Activated naive CD4-positive, alpha-beta T cell treated with anti-CD3 and anti-CD28 coated beads, Interleukin-2, amount 10 ng/mL, durations not matched to agents 7 days and 5 days (primary cell): ENCODE measurements at regions not wholly inside any gene's neighbourhood (a gene's known extent, or its start where the extent isn't known, plus 50 kb on each side); places are given as distances from the start of the nearest gene placed in this dataset.
"Not testable (repeated sequence)": the region's sequence is repeated elsewhere in the genome, so short reads cannot be mapped to it uniquely, and the experiment has no call there.

Experiments used
- CTCF ChIA-PET: fragments of 350-600 bp; sonication (Branson Sonifier 250); formaldehyde crosslinking; loops from one replicate; lab custom pipeline; 2021; ENCODE audit warnings: antibody characterized with exemption; lab: Charles Lee
- DNase-seq: peaks from one replicate; pipeline ENCODE4 v3.0.0-alpha.2; 2020
- H3K27ac Mint-ChIP-seq: one replicate; pipeline ENCODE4 v1.8.0; 2021; ENCODE audit warnings: mild to moderate bottlenecking, moderate library complexity, mixed read lengths
- H3K27me3 Mint-ChIP-seq: one replicate; pipeline ENCODE4 v1.8.0; 2021; ENCODE audit warnings: mild to moderate bottlenecking, mixed read lengths
- H3K36me3 Mint-ChIP-seq: one replicate; pipeline ENCODE4 v1.8.0; 2021; ENCODE audit warnings: mixed read lengths
- H3K4me1 Mint-ChIP-seq: one replicate; pipeline ENCODE4 v1.8.0; 2021; ENCODE audit warnings: mixed read lengths
- H3K4me3 Mint-ChIP-seq: one replicate; pipeline ENCODE4 v1.8.0; 2021; ENCODE audit warnings: mild to moderate bottlenecking, moderate library complexity, mixed read lengths
- H3K9me3 Mint-ChIP-seq: one replicate; pipeline ENCODE4 v1.8.0; 2021; ENCODE audit warnings: mixed read lengths

DNA sequence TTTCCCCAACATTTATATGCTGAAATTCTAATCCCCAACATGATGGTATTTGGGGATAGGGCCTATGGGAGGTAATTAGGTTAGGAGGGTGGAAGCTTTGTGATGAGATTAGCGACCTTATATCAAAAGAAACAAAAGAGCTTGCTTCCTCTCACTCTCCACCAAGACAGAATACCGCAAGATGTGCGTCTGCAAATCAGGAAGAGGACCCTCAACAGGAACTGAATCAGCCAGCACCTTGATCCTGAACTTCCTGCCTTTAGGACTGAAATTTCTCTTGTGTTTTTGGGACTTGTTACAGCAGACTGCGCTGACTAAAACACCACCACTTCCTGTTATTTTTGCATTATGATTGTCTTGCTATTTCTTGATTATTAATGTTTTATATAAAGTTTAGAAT is 1889.4 kb downstream of the C4orf33 start:
- H3K27ac Mint-ChIP-seq, result no peak overlapping the region
- H3K4me1 Mint-ChIP-seq, result no peaks in the 10 kb centered on the region
- CTCF ChIA-PET, result no interaction called here
- DNase-seq, result no peak
- peaks cover 4% of the 10 kb centered on the region for H3K9me3 Mint-ChIP-seq
- H3K4me3 Mint-ChIP-seq, result no peak overlapping the region
- no peaks in the 10 kb centered on the region for H3K36me3 Mint-ChIP-seq
- no peaks in the 10 kb centered on the region for H3K27me3 Mint-ChIP-seq

- no peak for DNase-seq
Measured at GRCh38 chr4:130995988-130996387, 1900.0 kb downstream of the C4orf33 start.

GRCh38 chr4:131001371-131001770 is 1905.4 kb downstream of the C4orf33 start:
- H3K27me3 Mint-ChIP-seq, result no peaks in the 10 kb centered on the region
- no peak overlapping the region for H3K27ac Mint-ChIP-seq
- CTCF ChIA-PET, result no interaction called here
- H3K9me3 Mint-ChIP-seq, result no peaks in the 10 kb centered on the region
- H3K36me3 Mint-ChIP-seq, result no peaks in the 10 kb centered on the region
- H3K4me1 Mint-ChIP-seq, result no peaks in the 10 kb centered on the region
- DNase-seq, result no peak
- no peak overlapping the region for H3K4me3 Mint-ChIP-seq

More at GRCh38 chr4:130995988-130996387, 1900.0 kb downstream of the C4orf33 start:
- no peaks in the 10 kb centered on the region for H3K36me3 Mint-ChIP-seq
- no peak overlapping the region for H3K4me3 Mint-ChIP-seq
- no peaks in the 10 kb centered on the region for H3K4me1 Mint-ChIP-seq
- H3K27me3 Mint-ChIP-seq, result no peaks in the 10 kb centered on the region
- CTCF ChIA-PET, result no interaction called here
- H3K9me3 Mint-ChIP-seq, result no peaks in the 10 kb centered on the region
- no peak overlapping the region for H3K27ac Mint-ChIP-seq

DNA sequence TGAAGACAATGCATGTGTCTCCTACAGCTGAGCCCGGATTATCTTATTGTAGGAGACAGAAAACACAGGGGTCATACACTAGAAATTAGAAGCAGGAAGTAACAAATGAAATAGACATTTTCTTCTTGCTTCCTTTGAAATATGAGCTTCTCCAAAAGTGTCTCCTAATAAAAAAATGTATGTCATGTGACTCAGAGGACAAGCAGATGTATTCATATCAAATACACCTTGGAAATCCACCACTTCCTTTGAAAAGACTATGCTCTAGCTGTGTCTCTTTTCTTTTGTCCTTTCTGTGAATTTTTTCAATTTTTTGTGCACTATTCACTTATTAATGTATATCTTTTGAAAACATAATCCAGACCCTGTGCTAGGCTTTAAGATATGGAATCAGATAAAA is 1906.2 kb downstream of the C4orf33 start:
- Mint-ChIP-seq H3K36me3 (no peaks in the 10 kb centered on the region), H3K27me3 (no peaks in the 10 kb centered on the region), H3K27ac (no peak overlapping the region), H3K4me1 (no peaks in the 10 kb centered on the region), H3K9me3 (no peaks in the 10 kb centered on the region), H3K4me3 (no peak overlapping the region)
- CTCF ChIA-PET, result no interaction called here
- DNase-seq, result no peak

DNA sequence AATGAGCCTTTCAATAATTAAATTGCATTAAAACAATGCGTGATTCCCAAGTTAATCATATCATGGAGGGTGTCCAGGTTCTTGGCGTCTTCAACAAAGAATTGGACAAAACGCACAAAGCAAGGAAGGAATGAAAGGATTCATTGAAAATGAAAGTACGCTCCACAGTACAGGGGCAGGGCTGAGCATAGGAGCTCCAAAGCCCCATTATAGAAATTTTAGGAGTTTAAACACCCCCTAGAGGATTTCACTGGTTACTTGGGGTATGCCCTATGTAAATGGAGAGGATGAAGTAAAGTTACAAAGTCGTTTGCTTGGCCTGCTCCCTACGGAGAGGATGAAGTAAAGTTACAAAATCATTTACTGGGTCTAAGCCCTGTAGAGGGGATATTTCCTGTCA is 1910.4 kb downstream of the C4orf33 start:
- no peak for DNase-seq
- no peak overlapping the region for H3K4me3 Mint-ChIP-seq
- H3K27ac Mint-ChIP-seq, result no peak overlapping the region
- no peaks in the 10 kb centered on the region for H3K27me3 Mint-ChIP-seq
- H3K4me1 Mint-ChIP-seq, result no peaks in the 10 kb centered on the region
- no peaks in the 10 kb centered on the region for H3K36me3 Mint-ChIP-seq
- no peaks in the 10 kb centered on the region for H3K9me3 Mint-ChIP-seq
- CTCF ChIA-PET, result no interaction called here

- H3K36me3 Mint-ChIP-seq, DNase-seq, H3K4me3 Mint-ChIP-seq, H3K9me3 Mint-ChIP-seq, CTCF ChIA-PET, H3K27me3 Mint-ChIP-seq, H3K4me1 Mint-ChIP-seq, H3K27ac Mint-ChIP-seq: not testable (repeated sequence)
Measured at GRCh38 chr4:131011961-131012360, 1916.0 kb downstream of the C4orf33 start.

GRCh38 chr4:131013226-131013625 is 1917.3 kb downstream of the C4orf33 start:
- Mint-ChIP-seq H3K27me3 (no peaks in the 10 kb centered on the region), H3K4me1 (no peaks in the 10 kb centered on the region), H3K36me3 (no peaks in the 10 kb centered on the region), H3K4me3 (no peak overlapping the region), H3K27ac (no peak overlapping the region), H3K9me3 (peaks cover 1% of the 10 kb centered on the region)
- no peak for DNase-seq
- CTCF ChIA-PET, result no interaction called here

GRCh38 chr4:131026771-131027170 is 1930.8 kb downstream of the C4orf33 start:
- Mint-ChIP-seq H3K27me3 (no peaks in the 10 kb centered on the region), H3K9me3 (peaks cover 4% of the 10 kb centered on the region), H3K36me3 (no peaks in the 10 kb centered on the region), H3K27ac (no peak overlapping the region), H3K4me3 (no peak overlapping the region), H3K4me1 (no peaks in the 10 kb centered on the region)
- DNase-seq, result no peak
- CTCF ChIA-PET, result no interaction called here

- Mint-ChIP-seq H3K4me3 (no peak overlapping the region), H3K27me3 (no peaks in the 10 kb centered on the region), H3K4me1 (no peaks in the 10 kb centered on the region), H3K27ac (no peak overlapping the region), H3K36me3 (no peaks in the 10 kb centered on the region), H3K9me3 (no peaks in the 10 kb centered on the region)
- no peak for DNase-seq
- CTCF ChIA-PET, result no interaction called here
Measured at GRCh38 chr4:131044368-131044767, 1948.4 kb downstream of the C4orf33 start.

DNA sequence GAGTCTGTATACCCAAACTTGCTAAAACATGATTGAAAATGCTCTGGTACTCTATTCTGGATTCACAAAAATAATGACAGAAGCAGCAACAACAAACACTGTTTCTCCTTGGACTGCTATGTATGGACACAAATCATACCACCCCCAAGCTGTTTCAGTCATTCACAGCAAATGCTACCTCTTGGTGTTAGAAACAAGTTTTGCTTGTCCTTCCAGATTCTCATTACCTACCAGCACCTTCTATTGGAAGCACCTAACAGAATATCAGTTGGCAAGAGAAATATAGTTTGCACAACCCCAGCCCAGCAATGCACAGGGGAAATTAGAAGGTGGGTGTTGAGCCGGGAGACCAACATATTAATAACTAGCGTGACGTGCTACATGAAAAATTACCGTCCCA is 1950.9 kb downstream of the C4orf33 start:
- Mint-ChIP-seq H3K27ac (no peak overlapping the region), H3K4me1 (no peaks in the 10 kb centered on the region), H3K9me3 (no peaks in the 10 kb centered on the region), H3K27me3 (no peaks in the 10 kb centered on the region), H3K36me3 (no peaks in the 10 kb centered on the region), H3K4me3 (no peak overlapping the region)
- CTCF ChIA-PET, result no interaction called here
- no peak for DNase-seq

- Mint-ChIP-seq H3K4me1 (no peaks in the 10 kb centered on the region), H3K27me3 (no peaks in the 10 kb centered on the region), H3K4me3 (no peak overlapping the region), H3K27ac (no peak overlapping the region), H3K36me3 (no peaks in the 10 kb centered on the region), H3K9me3 (peaks cover 3% of the 10 kb centered on the region)
- CTCF ChIA-PET, result no interaction called here
- DNase-seq, result no peak
Measured at GRCh38 chr4:131052646-131053045, 1956.7 kb downstream of the C4orf33 start.

- DNase-seq, result no peak
- H3K4me3 Mint-ChIP-seq, result no peak overlapping the region
- CTCF ChIA-PET, result no interaction called here
- no peaks in the 10 kb centered on the region for H3K36me3 Mint-ChIP-seq
- H3K27me3 Mint-ChIP-seq, result no peaks in the 10 kb centered on the region
- H3K4me1 Mint-ChIP-seq, result no peaks in the 10 kb centered on the region
- peaks cover 3% of the 10 kb centered on the region for H3K9me3 Mint-ChIP-seq
- H3K27ac Mint-ChIP-seq, result no peak overlapping the region
Measured at GRCh38 chr4:131054489-131055019, 1958.6 kb downstream of the C4orf33 start.

DNA sequence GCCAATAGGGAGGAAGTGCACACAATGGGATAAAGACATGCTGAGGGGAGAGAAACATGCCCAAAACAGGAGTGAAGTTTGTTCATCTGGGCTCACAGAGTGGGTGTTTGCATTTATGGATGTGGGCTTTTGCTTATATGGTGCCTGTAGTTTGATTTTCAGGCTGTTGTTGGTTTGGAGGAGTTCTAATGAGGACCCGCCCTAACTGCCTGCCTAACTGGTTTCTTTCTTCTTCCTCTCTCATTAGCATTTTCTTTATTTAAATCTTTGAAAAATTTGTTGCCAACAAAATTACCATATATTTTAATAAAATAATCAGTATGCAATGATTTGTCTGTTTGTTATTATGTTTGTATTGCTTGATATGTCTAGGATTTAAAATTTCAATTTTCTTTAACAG is 1965.8 kb downstream of the C4orf33 start:
- H3K4me1 Mint-ChIP-seq, result no peaks in the 10 kb centered on the region

GRCh38 chr4:131063878-131064277 is 1967.9 kb downstream of the C4orf33 start:
- no peaks in the 10 kb centered on the region for H3K27me3 Mint-ChIP-seq
- CTCF ChIA-PET, result no interaction called here
- peaks cover 17% of the 10 kb centered on the region for H3K9me3 Mint-ChIP-seq
- no peaks in the 10 kb centered on the region for H3K4me1 Mint-ChIP-seq
- peaks cover 1% of the 10 kb centered on the region for H3K36me3 Mint-ChIP-seq
- no peak overlapping the region for H3K4me3 Mint-ChIP-seq
- DNase-seq, result no peak
- H3K27ac Mint-ChIP-seq, result no peak overlapping the region

More for the DNA sequence above, 1965.8 kb downstream of the C4orf33 start:
- Mint-ChIP-seq H3K4me3 (no peak overlapping the region), H3K36me3 (peaks cover 1% of the 10 kb centered on the region), H3K9me3 (peaks cover 17% of the 10 kb centered on the region), H3K27me3 (no peaks in the 10 kb centered on the region), H3K27ac (no peak overlapping the region)
- CTCF ChIA-PET, result no interaction called here
- DNase-seq, result no peak

GRCh38 chr4:131081069-131081468 is 1985.1 kb downstream of the C4orf33 start:
- Mint-ChIP-seq H3K36me3 (no peaks in the 10 kb centered on the region), H3K4me1 (no peaks in the 10 kb centered on the region), H3K9me3 (peaks cover 1% of the 10 kb centered on the region), H3K27me3 (no peaks in the 10 kb centered on the region), H3K27ac (no peak overlapping the region), H3K4me3 (no peak overlapping the region)
- no peak for DNase-seq
- CTCF ChIA-PET, result no interaction called here

- no peaks in the 10 kb centered on the region for H3K9me3 Mint-ChIP-seq
- no peak overlapping the region for H3K4me3 Mint-ChIP-seq
- no peaks in the 10 kb centered on the region for H3K36me3 Mint-ChIP-seq
- DNase-seq, result no peak
- CTCF ChIA-PET, result no interaction called here
- H3K27ac Mint-ChIP-seq, result no peak overlapping the region
- no peaks in the 10 kb centered on the region for H3K27me3 Mint-ChIP-seq
- no peaks in the 10 kb centered on the region for H3K4me1 Mint-ChIP-seq
Measured at GRCh38 chr4:131084997-131085396, 1989.0 kb downstream of the C4orf33 start.
